Astrocyte (in vitro differentiated cells and primary cell): ENCODE measurements at regions not wholly inside any gene's neighbourhood (a gene's known extent, or its start where the extent isn't known, plus 50 kb on each side); places are given as distances from the start of the nearest gene placed in this dataset.

Experiments
- EZH2 ChIP-seq: IDR thresholded peaks from 2 replicates; pipeline ENCODE4 v1.6.1; 2012; ENCODE audit warnings: mild to moderate bottlenecking, low read length, inconsistent platforms; ENCODE audit not compliant: insufficient read depth
- TF ChIP-seq, protein P1 (sequence below): IDR thresholded peaks from 2 replicates; pipeline ENCODE4 v1.5.1; 2011; ENCODE audit warnings: low read depth, mild to moderate bottlenecking, inconsistent platforms, low read length, moderate library complexity; ENCODE audit not compliant: insufficient read depth

DNA sequence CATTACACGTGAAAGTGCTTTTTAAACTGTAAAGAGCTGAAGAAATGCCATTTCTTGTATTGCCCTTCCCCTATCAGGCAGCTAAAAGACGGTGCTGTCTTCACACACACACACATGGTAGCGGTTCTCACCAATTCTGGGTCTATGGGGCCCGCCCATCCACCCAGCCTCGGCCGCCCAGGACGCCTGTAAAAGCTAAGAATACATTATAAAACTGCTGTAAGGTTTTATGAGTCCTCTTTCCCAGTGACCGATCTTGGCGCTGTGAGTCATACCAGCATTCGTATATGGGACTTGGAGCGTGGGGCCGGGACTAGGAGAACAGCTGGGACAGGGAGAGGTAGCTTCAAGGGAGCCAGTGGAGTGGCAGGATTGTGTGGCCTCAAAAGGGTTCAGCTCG lies 149.7 kb upstream of the CADM1 start:
- TF ChIP-seq, protein P1, sequence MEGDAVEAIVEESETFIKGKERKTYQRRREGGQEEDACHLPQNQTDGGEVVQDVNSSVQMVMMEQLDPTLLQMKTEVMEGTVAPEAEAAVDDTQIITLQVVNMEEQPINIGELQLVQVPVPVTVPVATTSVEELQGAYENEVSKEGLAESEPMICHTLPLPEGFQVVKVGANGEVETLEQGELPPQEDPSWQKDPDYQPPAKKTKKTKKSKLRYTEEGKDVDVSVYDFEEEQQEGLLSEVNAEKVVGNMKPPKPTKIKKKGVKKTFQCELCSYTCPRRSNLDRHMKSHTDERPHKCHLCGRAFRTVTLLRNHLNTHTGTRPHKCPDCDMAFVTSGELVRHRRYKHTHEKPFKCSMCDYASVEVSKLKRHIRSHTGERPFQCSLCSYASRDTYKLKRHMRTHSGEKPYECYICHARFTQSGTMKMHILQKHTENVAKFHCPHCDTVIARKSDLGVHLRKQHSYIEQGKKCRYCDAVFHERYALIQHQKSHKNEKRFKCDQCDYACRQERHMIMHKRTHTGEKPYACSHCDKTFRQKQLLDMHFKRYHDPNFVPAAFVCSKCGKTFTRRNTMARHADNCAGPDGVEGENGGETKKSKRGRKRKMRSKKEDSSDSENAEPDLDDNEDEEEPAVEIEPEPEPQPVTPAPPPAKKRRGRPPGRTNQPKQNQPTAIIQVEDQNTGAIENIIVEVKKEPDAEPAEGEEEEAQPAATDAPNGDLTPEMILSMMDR = no peak
- no peak for TF ChIP-seq EZH2
